GM21381 (cell line): ENCODE measurements at regions not wholly inside any gene's neighbourhood (a gene's known extent, or its start where the extent isn't known, plus 50 kb on each side); places are given as distances from the start of the nearest gene placed in this dataset.
"Not testable (repeated sequence)": the region's sequence is repeated elsewhere in the genome, so short reads cannot be mapped to it uniquely, and the experiment has no call there.

Source experiments
- ATAC-seq: cut with Tn5 transposase; IDR thresholded peaks from one replicate; pipeline ENCODE4 v1.9.1; 2021; ENCODE audit warnings: mild to moderate bottlenecking, moderate library complexity; ENCODE audit not compliant: unreplicated experiment

GRCh38 chr17:71176331-71176730, 944.5 kb upstream of the SOX9 start:
- ATAC-seq = no peak

GRCh38 chr17:71176928-71177443, 943.8 kb upstream of the SOX9 start:
- no peak for ATAC-seq

GRCh38 chr17:71180801-71181385, 939.9 kb upstream of the SOX9 start:
- ATAC-seq = no peak

DNA sequence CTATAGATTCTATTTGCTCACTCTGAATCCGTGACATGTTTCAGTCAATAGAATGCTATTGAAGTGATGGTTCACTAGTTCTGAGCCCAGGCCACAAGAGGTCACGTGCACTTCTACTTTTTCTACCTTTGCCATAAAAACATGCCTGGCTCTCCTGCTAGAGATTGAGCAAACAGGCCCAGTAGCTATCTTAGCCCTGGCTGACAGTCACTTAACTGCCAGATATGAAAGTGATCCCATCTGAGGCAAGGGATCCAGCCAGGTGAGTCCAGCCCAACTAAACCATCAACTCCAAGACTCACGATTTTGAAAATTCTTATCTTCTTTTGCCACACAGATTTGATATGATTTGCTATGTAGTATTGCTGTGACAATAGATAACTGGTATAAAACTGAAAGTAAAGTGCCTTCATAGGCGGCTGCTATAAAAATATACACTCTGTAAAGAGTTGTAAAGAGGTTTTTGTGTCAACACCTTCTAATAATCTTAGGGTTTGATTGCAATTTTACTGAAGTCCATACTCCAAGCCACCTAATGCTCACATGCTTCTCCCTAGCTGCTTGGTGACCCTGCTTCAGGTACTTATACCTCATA, 937.7 kb upstream of the SOX9 start:
- ATAC-seq = no peak

GRCh38 chr17:71184716-71185115, 936.1 kb upstream of the SOX9 start:
- ATAC-seq = no peak

GRCh38 chr17:71187145-71187878, 933.5 kb upstream of the SOX9 start:
- ATAC-seq = no peak

- no peak for ATAC-seq
These were observed 931.9 kb upstream of the SOX9 start for GRCh38 chr17:71188811-71189492.

DNA sequence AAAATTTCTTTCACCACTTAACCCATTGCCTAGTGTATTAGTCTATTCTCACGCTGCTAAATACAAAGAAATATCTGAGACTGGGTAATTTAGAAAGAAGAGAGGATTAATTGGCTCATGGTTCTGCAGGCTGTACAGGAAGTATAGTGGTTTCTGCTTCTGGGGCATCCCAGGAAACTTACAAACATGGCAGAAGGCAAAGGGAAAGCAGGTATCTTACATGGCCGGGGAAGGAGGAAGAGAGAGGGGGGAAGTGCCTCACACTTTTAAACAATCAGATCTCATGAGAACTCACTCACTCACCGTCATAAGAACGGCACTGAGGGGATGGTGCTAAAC, 931.4 kb upstream of the SOX9 start:
- ATAC-seq = no peak

DNA sequence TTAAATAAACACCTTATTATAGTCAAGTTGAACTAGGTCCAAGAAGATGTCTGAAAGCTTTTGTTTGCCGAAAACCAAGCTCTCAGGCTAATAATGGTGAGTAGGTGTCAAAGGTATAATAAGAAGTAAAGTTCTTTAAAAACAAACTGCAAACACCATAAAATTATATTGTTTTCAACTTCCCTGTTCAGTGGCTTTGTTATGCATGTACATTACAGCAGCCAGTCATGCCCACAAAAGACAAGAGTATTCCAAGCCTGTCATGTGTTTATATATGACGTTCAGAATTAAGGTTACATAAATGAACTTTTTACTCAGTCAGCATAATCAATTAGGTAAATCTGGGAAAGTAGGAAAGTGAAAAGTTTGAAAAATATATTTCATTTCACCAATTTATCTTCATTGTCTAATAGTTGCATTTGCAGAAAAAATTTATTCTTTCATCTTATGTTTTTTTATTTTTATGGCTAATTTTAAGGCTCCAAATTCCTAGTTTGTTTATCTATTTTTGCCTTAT, 928.7 kb upstream of the SOX9 start:
- no peak for ATAC-seq

- no peak for ATAC-seq
These were observed 928.0 kb upstream of the SOX9 start for GRCh38 chr17:71192848-71193247.

DNA sequence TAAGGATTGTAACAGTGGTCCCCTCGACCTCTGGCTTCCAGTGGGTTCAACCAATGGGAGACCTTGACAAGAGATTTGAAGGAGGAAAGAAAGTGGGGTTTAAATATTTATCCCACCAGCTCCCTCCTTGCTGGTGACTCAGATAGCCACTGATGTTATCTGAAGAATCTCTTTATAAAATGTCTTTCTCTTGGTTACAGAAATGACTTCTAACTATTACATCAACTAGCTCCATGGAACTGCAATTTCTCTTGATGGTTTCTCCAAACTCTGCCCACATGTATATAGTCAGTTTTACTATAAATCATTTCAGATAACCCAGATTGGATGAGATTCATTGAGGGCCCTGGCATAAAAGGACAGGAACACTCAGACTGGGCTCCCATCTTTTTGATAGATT, 920.2 kb upstream of the SOX9 start:
- no peak for ATAC-seq

DNA sequence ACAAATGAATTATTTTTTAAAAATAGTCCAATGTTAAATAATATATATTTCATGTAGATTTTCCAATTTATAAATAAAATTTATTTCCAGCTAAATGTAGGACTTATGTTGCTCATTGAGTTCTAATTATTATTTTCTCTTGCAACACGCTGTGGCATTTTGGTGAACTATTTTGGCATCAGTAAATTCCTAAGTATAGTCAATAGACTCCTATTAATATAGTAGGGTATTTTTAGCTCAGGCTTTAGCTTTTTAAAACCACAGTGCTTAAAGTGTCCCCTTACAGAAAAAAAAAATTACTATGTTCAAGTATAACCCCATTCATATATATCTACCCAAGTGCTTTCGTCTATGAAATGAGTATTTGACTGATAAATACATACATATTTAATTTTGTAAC, 919.2 kb upstream of the SOX9 start:
- no peak for ATAC-seq

GRCh38 chr17:71202449-71202848, 918.4 kb upstream of the SOX9 start:
- no peak for ATAC-seq

DNA sequence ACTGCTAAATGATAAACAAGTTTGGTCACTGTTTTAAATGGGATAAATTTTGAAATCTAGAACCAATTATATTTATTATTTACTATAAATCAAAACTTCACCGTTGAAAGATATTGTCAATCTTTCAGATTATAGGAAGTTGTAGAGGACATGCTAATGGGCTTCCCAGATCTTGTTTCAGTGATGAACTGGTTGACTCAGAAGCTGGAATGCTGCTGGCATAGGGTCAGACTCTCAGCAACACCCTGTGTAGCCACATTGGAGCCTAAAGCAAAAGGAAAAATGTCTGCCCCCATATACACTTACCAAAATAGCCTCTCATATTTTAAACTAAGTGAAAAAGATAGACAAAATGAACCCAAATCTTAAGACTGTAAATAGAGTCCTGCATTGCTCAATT, 916.9 kb upstream of the SOX9 start:
- ATAC-seq = no peak

- ATAC-seq = not testable (repeated sequence)
These were observed 914.9 kb upstream of the SOX9 start for GRCh38 chr17:71205951-71206350.

- ATAC-seq = no peak
These were observed 912.6 kb upstream of the SOX9 start for GRCh38 chr17:71208111-71208704.

DNA sequence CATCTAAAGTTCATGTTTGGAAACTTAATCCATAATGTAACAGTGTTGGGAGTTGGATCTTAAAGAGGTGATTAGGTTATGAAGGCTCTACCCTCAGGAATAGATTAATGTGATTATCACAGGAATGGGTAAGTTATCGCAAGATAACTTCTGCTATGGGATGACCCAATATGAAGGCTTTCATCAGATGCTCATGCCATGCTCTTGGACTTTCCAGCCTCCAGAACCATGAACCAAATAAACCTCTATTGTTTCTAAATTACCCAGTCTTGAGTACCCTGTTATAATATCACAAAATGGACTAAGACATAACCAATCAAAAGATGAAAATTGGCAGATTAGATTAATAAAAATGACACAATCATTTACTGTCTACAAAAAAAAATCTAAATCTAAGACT, 906.9 kb upstream of the SOX9 start:
- no peak for ATAC-seq

DNA sequence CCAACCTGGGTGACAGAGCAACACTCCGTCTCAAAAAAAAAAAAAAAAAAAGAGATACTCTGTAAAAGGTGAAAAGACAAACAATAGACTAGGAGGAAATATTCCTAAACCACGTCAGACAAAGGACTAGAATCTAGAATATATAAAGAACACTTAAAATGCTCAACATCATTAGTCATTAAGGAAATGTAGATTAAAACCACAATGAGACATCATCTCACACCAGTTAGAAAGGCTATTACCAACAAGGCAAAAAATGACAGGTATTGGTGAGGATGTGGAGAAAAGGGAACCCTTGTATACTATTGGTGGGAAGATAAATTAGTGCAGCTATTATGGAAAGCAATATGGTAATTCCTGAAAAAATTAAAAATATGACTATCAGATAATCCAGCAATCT, 903.1 kb upstream of the SOX9 start:
- ATAC-seq = no peak

GRCh38 chr17:71224824-71225575, 895.8 kb upstream of the SOX9 start:
- ATAC-seq = no peak

DNA sequence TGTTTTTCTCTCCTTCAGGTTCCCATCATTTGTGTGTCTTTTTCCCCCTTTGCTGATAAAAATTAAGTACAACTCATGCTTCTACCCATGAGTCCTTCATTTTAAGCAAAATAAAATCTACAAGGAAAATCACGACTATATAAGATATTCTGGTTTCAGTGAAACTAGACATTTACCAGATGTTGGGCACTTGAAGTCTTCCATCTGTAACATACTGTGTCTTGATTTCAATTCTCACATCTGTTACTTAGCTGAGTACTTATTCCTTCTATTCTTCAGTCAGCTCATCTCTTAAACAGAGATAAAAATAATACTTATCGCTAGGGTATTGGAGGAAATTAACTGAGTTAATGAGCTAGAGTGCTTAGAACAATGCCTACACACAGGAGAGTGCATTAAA, 893.0 kb upstream of the SOX9 start:
- no peak for ATAC-seq
